ENCODE measurements at regions not wholly inside any gene's neighbourhood (a gene's known extent, or its start where the extent isn't known, plus 50 kb on each side); places are given as distances from the start of the nearest gene placed in this dataset.

DNA sequence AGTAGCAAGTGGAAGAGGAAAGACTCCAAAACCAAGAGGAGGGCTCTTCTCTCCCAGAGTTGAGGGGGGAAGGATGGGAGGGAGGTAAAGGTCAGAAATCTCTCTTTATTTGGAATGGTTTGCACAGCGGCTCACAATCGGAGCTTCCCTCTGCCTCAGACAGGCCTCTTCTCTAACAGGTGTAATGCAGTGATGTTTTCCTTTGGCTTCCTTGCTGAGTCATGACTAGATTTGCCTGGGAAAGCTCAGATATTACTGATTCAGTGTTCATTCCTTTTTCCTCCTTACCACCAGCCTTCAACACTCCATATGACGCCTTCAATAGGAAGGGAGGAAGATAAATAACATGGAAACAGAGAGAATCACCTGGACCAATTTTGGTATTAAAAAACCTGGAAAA lies 136.6 kb downstream of the RNF152 start:
- H3K36me3 ChIP-seq, result no peaks in the 10 kb centered on the region
- H3K27ac ChIP-seq, result no peak overlapping the region
- no peak for DNase-seq

DNA sequence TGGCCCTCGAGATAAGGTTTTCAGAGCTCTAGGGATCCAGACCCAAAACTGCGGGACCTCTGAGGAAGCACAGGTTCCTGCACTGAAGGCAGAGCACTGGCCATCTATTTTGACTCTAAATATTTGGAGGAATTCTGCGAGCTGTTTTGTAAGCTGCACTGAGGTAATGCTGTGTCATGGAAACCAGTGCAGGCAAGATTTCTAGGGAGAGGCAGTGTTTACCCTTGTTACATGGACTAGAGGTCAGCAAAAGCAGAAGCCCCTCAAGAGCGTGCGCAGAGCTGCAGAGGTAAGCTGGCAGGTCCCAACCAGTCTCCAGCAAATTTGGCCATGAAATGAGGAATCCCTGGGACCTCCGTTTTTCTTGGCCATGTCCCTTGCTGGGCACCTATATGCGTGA lies 137.3 kb downstream of the RNF152 start:
- Histone ChIP-seq H3K27ac (no peak overlapping the region), H3K4me3 (ENCODE audit: low read depth, low read length) (no peak overlapping the region), H3K36me3 (no peaks in the 10 kb centered on the region), H3K27me3 (ENCODE audit: insufficient read depth, low read depth, severe bottlenecking) (no peaks in the 10 kb centered on the region), H3K9me3 (ENCODE audit: severe bottlenecking) (no peaks in the 10 kb centered on the region)
- no peak for DNase-seq
- TF ChIP-seq, protein P1, sequence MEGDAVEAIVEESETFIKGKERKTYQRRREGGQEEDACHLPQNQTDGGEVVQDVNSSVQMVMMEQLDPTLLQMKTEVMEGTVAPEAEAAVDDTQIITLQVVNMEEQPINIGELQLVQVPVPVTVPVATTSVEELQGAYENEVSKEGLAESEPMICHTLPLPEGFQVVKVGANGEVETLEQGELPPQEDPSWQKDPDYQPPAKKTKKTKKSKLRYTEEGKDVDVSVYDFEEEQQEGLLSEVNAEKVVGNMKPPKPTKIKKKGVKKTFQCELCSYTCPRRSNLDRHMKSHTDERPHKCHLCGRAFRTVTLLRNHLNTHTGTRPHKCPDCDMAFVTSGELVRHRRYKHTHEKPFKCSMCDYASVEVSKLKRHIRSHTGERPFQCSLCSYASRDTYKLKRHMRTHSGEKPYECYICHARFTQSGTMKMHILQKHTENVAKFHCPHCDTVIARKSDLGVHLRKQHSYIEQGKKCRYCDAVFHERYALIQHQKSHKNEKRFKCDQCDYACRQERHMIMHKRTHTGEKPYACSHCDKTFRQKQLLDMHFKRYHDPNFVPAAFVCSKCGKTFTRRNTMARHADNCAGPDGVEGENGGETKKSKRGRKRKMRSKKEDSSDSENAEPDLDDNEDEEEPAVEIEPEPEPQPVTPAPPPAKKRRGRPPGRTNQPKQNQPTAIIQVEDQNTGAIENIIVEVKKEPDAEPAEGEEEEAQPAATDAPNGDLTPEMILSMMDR (IDR thresholded peaks at IDR 0.05; ENCODE audit: low read depth, low read length), result no peak

More for the DNA sequence above, 136.6 kb downstream of the RNF152 start:
- Histone ChIP-seq H3K4me3 (ENCODE audit: low read depth, low read length) (no peak overlapping the region), H3K9me3 (ENCODE audit: severe bottlenecking) (no peaks in the 10 kb centered on the region), H3K27me3 (ENCODE audit: insufficient read depth, low read depth, severe bottlenecking) (no peaks in the 10 kb centered on the region)
- TF ChIP-seq, protein P1 (IDR thresholded peaks at IDR 0.05; ENCODE audit: low read depth, low read length), result no peak

DNA sequence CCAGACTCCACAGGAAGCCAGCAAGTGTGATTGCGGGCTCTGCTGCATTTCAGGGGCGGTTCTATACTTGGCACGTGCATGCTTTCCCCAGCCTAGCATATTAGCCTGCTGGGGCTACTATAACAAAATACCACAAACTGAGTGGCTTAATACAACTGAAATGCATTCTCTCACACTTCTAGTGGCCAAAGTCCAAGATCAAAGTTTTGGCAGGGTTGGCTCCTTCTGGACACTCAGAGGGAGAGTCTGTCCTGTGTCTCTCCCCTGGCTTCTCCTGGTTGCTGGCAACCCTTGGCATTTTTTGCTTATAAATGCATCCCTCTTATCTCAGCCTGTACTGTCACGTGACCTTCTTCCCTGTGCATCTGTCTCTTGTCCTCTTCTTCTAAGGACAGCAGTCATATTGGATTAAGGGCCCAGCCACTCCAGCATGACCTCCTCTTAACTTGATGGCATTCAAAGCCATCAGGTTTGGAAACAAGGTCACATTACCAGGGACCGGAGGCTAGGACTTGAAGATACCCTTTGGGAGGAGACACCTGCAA lies 138.7 kb downstream of the RNF152 start:
- Histone ChIP-seq H3K27me3 (ENCODE audit: insufficient read depth, low read depth, severe bottlenecking) (no peaks in the 10 kb centered on the region), H3K4me3 (ENCODE audit: low read depth, low read length) (no peak overlapping the region), H3K27ac (no peak overlapping the region), H3K36me3 (no peaks in the 10 kb centered on the region), H3K9me3 (ENCODE audit: severe bottlenecking) (no peaks in the 10 kb centered on the region)
- TF ChIP-seq, protein P1 (IDR thresholded peaks at IDR 0.05; ENCODE audit: low read depth, low read length), result no peak
- peak; percentile 42 for DNase-seq

DNA sequence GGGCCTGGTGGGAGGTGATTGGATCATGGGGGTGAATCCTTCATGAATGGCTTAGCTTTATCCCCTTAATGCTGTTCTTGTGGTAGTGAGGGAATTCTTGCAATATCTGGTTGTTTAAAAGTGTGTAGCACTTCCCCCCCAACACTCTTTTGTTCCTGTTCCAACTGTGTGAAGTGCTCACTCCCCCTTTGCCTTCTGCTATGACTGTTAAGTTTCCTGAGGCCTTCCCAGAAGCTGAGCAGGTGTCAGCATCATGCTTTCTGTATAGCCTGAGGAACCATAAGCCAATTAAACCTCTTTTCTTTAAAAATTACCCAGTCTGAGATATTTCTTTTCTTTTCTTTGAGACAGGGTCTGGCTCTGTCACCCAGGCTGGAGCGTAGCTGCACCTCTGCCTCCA lies 139.4 kb downstream of the RNF152 start:
- TF ChIP-seq, protein P1 (IDR thresholded peaks at IDR 0.05; ENCODE audit: low read depth, low read length), result no peak
- DNase-seq, result no peak
- H3K36me3 ChIP-seq, result no peaks in the 10 kb centered on the region
- H3K27me3 ChIP-seq (ENCODE audit: insufficient read depth, low read depth, severe bottlenecking), result no peaks in the 10 kb centered on the region
- H3K4me3 ChIP-seq (ENCODE audit: low read depth, low read length), result no peak overlapping the region
- no peak overlapping the region for H3K27ac ChIP-seq
- no peaks in the 10 kb centered on the region for H3K9me3 ChIP-seq (ENCODE audit: severe bottlenecking)

DNA sequence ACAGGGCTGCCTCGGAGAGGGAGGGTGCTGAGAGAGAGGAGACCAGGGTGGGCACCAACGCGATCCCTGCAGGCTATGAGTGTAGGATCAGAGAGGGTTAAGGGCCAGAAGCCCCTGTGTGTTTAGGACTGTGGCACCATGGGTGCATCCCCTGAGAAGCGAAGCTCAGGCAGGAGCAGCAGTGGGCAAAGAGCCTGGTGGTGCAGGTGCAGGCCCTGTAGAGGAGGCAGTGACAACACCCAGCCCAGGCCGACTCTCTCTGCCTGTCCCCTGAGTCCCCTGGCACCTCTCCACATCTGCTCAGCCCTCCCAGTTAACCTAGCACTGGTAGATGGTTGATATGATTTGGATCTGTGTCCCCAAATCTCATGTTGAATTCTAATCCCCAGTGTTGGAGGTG lies 139.8 kb downstream of the RNF152 start:
- Histone ChIP-seq H3K9me3 (ENCODE audit: severe bottlenecking) (no peaks in the 10 kb centered on the region), H3K36me3 (no peaks in the 10 kb centered on the region), H3K4me3 (ENCODE audit: low read depth, low read length) (no peak overlapping the region), H3K27ac (no peak overlapping the region), H3K27me3 (ENCODE audit: insufficient read depth, low read depth, severe bottlenecking) (no peaks in the 10 kb centered on the region)
- DNase-seq, result peak; percentile 43
- TF ChIP-seq, protein P1 (IDR thresholded peaks at IDR 0.05; ENCODE audit: low read depth, low read length), result no peak

Measured in WERI-Rb-1 (cell line).